Panc1 (cell line): ENCODE measurements at regions not wholly inside any gene's neighbourhood (a gene's known extent, or its start where the extent isn't known, plus 50 kb on each side); places are given as distances from the start of the nearest gene placed in this dataset.

Experiments
- ATAC-seq: fragments of 200-7000 bp; cut with Tn5 transposase; 2 replicates; pipeline ENCODE4 v1.9.1; 2020; ENCODE audit warnings: mild to moderate bottlenecking, moderate library complexity
- BruUV-seq: library from RNA; stranded (reverse); fragments of 400-500 nt; replicated peaks from 2 replicates; lab custom pipeline; 2021; lab: Mats Ljungman, UMichigan
- CTCF ChIA-PET: fragments of 300-600 bp; sonication (Branson Sonifier 250); formaldehyde crosslinking; loops from one replicate; lab custom pipeline; 2022; ENCODE audit warnings: antibody characterized with exemption; lab: Charles Lee
- POLR2A ChIA-PET: fragments of 300-600 bp; sonication (Branson Sonifier 250); formaldehyde crosslinking; loops from one replicate; lab custom pipeline; 2022; ENCODE audit warnings: antibody characterized with exemption; lab: Charles Lee
- DNase-seq: peaks from one replicate; pipeline ENCODE4 v3.0.0-alpha.2; 2010; ENCODE audit warnings: low read depth, low spot score
- H3K27ac ChIP-seq: 2 replicates; pipeline ENCODE4 v1.5.1; 2011; ENCODE audit warnings: mild to moderate bottlenecking, low read length, inconsistent platforms
- H3K27me3 ChIP-seq: fragments of 200-500 bp; sonication (Bioruptor generic); 2 replicates; pipeline ENCODE4 v1.6.0; 2014; ENCODE audit warnings: low read length, inconsistent platforms; ENCODE audit not compliant: control insufficient read depth, insufficient read depth
- H3K36me3 ChIP-seq: fragments of 200-500 bp; sonication (Bioruptor generic); 2 replicates; pipeline ENCODE4 v1.5.1; 2014; ENCODE audit warnings: inconsistent platforms, mild to moderate bottlenecking, low read length, moderate library complexity; ENCODE audit not compliant: control insufficient read depth, insufficient read depth
- H3K4me1 ChIP-seq: 2 replicates; pipeline ENCODE4 v1.5.1; 2011; ENCODE audit warnings: inconsistent platforms, mild to moderate bottlenecking, low read length, moderate library complexity; ENCODE audit not compliant: control insufficient read depth, insufficient read depth
- H3K4me3 ChIP-seq, 2 experiments: 2 replicates each; pipeline ENCODE4 v1.5.1; 2011 to 2012; ENCODE audit warnings: low read depth in 2 of 2, low read length in 2 of 2, mild to moderate bottlenecking in 2 of 2, inconsistent platforms in 1 of 2, moderate library complexity in 1 of 2
- H3K9me3 ChIP-seq: fragments of 200-500 bp; sonication (Bioruptor generic); 2 replicates; pipeline ENCODE4 v1.5.1; 2014; ENCODE audit warnings: low read depth, mild to moderate bottlenecking, inconsistent platforms, low read length, moderate library complexity; ENCODE audit not compliant: control insufficient read depth, insufficient read depth
- CTCF ChIP-seq: fragments of 450-650 bp; IDR thresholded peaks from 2 replicates; pipeline ENCODE4 v1.5.1; 2017; ENCODE audit warnings: mild to moderate bottlenecking
- POLR2AphosphoS5 ChIP-seq: IDR thresholded peaks from 2 replicates; pipeline ENCODE4 v1.6.1; 2012; ENCODE audit warnings: mild to moderate bottlenecking, low read depth, low read length, moderate library complexity
- REST ChIP-seq, 2 experiments: IDR thresholded peaks; 2 replicates each; pipeline ENCODE4 v1.6.1; 2011 to 2012; ENCODE audit warnings: low read depth in 2 of 2, control low read depth in 1 of 2, low read length in 1 of 2, mild to moderate bottlenecking in 1 of 2, moderate library complexity in 1 of 2; ENCODE audit not compliant: insufficient read depth in 1 of 2
- SIN3A ChIP-seq: IDR thresholded peaks from 2 replicates; pipeline ENCODE4 v1.6.1; 2012; ENCODE audit warnings: low read depth, mild to moderate bottlenecking, low read length, moderate library complexity, borderline replicate concordance; ENCODE audit not compliant: insufficient read depth
- TCF7L2 ChIP-seq: IDR thresholded peaks from 2 replicates; pipeline ENCODE4 v1.6.1; 2011; ENCODE audit warnings: mild to moderate bottlenecking, low read depth, low read length, inconsistent platforms
- in situ Hi-C: cut with HindIII; loops from 2 replicates; pipeline ENCODE4 v1.10.0; 2016; ENCODE audit warnings: low sequenced_read_pairs, low pct_unique_long_range_greater_than_20kb
- intact Hi-C: fragments of 100-400 bp; cut with micrococcal nuclease; formaldehyde crosslinking; loops from one replicate; pipeline ENCODE4 v1.10.0; 2022; ENCODE audit not compliant: unreplicated experiment

DNA sequence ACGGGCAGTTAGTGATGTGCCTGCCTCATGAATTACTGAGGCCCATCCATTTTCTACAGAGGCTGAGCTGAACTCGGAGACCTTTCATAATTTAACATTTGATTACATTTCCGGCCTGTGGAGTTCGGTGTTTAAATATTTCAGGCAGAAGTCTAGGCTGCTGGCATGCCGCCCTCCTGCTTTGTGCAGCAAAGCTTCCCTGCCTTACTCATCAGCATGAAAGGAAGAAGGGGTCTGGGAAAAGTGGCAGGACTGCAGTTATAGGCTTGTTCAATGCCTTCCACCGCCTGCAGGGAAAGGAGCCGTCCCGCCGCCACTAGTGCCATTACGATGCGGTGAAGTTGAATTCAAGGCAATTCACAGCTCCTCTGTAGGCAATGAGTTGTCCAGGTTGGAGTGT is 527.9 kb downstream of the NPHP4 start:
- Histone ChIP-seq H3K27me3 (peaks cover 2% of the 10 kb centered on the region), H3K9me3 (no peaks in the 10 kb centered on the region), H3K4me1 (no peaks in the 10 kb centered on the region), H3K27ac (no peak overlapping the region), H3K4me3 (no peak overlapping the region), H3K36me3 (no peaks in the 10 kb centered on the region)
- POLR2A ChIA-PET = no interaction called here
- in situ Hi-C loops (no loop called here), intact Hi-C loops (no loop called here)
- CTCF ChIA-PET = no interaction called here
- BruUV-seq = no TSS peak
- no peak for DNase-seq
- TF ChIP-seq TCF7L2 (no peak), CTCF (no peak), POLR2AphosphoS5 (no peak), REST (IDR thresholded peaks at IDR 0.05; ENCODE audit: insufficient read depth in 1 of 2, low read depth in 2 of 2, low read length in 1 of 2) (no peak), SIN3A (no peak)
- no peak for ATAC-seq

- Histone ChIP-seq H3K9me3 (no peaks in the 10 kb centered on the region), H3K4me1 (no peaks in the 10 kb centered on the region), H3K27ac (no peak overlapping the region), H3K36me3 (no peaks in the 10 kb centered on the region), H3K27me3 (no peaks in the 10 kb centered on the region; the same call in 1 of the 2 replicates), H3K4me3 (no peak overlapping the region)
- ATAC-seq (no peak), DNase-seq (no peak)
- POLR2A ChIA-PET = no interaction called here
- no TSS peak for BruUV-seq
- in situ Hi-C loops = no loop called here
- CTCF ChIA-PET = no interaction called here
- intact Hi-C loops = no loop called here
- TF ChIP-seq SIN3A = no peak
- no peak for TF ChIP-seq POLR2AphosphoS5
These were observed 531.3 kb downstream of the NPHP4 start for GRCh38 chr1:5460974-5461373.

GRCh38 chr1:5459839-5460610 is 532.2 kb downstream of the NPHP4 start:
- Histone ChIP-seq H3K4me3 (no peak overlapping the region), H3K27ac (no peak overlapping the region), H3K9me3 (no peaks in the 10 kb centered on the region), H3K27me3 (no peaks in the 10 kb centered on the region; the same call in 1 of the 2 replicates), H3K36me3 (no peaks in the 10 kb centered on the region), H3K4me1 (no peaks in the 10 kb centered on the region)
- intact Hi-C loops (no loop called here), in situ Hi-C loops (no loop called here)
- no peak for ATAC-seq
- ChIA-PET POLR2A (no interaction called here), CTCF (no interaction called here)
- DNase-seq = no peak
- no TSS peak for BruUV-seq
- TF ChIP-seq POLR2AphosphoS5 (no peak), REST (IDR thresholded peaks at IDR 0.05; ENCODE audit: insufficient read depth in 1 of 2, low read depth in 2 of 2, low read length in 1 of 2) (no peak), TCF7L2 (no peak), CTCF (no peak), SIN3A (no peak)
